ENCODE measurements at regions not wholly inside any gene's neighbourhood (a gene's known extent, or its start where the extent isn't known, plus 50 kb on each side); places are given as distances from the start of the nearest gene placed in this dataset.

DNA sequence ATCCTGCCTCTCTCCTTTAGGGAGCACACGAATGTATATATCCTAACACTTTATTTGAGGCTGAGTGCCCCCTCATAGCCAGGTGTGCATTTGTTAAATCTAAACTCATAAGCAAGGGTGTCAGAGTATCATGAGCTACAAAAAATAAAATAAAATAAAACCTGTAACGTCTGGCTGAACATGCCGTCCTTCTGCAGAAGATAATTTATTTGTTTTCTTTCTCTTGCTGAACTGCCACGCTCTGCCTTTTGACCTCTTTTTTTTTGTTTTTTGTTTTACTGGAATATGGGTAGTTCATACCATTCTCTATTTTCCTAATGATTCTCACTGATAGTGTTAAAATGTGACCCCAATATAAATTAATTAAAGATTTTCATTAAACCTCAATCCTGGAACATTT lies 117.7 kb upstream of the MPDZ start:
- TF ChIP-seq, protein P1, sequence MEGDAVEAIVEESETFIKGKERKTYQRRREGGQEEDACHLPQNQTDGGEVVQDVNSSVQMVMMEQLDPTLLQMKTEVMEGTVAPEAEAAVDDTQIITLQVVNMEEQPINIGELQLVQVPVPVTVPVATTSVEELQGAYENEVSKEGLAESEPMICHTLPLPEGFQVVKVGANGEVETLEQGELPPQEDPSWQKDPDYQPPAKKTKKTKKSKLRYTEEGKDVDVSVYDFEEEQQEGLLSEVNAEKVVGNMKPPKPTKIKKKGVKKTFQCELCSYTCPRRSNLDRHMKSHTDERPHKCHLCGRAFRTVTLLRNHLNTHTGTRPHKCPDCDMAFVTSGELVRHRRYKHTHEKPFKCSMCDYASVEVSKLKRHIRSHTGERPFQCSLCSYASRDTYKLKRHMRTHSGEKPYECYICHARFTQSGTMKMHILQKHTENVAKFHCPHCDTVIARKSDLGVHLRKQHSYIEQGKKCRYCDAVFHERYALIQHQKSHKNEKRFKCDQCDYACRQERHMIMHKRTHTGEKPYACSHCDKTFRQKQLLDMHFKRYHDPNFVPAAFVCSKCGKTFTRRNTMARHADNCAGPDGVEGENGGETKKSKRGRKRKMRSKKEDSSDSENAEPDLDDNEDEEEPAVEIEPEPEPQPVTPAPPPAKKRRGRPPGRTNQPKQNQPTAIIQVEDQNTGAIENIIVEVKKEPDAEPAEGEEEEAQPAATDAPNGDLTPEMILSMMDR (IDR thresholded peaks at IDR 0.05; ENCODE audit: control insufficient read depth, insufficient read depth, low read depth, low read length, missing control alignments) = no peak
- no peak overlapping the region for H3K4me3 ChIP-seq (ENCODE audit: control insufficient read depth, low read depth, low read length)
- DNase-seq (ENCODE audit: low read depth) = no peak

DNA sequence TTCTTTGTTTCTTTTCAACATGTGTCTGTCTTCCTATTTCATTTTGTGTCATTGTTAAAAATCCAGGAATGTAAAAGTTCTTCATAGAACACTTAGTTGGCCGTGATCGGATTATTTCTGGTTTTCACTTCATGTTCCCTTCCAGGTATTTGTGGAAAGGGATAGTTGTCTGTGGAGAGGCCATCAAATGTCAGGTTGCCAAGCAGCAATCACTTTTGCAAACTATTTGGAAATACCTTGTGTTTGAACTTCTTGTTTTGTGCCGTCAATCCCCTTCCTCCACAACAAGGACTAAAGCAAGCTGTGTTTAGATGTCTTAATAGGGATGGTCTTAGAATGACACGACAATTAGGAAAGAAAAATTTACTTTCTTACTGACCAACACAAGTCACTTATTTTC lies 116.9 kb upstream of the MPDZ start:
- H3K4me3 ChIP-seq (ENCODE audit: control insufficient read depth, low read depth, low read length) = no peak overlapping the region
- TF ChIP-seq, protein P1 (IDR thresholded peaks at IDR 0.05; ENCODE audit: control insufficient read depth, insufficient read depth, low read depth, low read length, missing control alignments) = no peak
- no peak for DNase-seq (ENCODE audit: low read depth)

DNA sequence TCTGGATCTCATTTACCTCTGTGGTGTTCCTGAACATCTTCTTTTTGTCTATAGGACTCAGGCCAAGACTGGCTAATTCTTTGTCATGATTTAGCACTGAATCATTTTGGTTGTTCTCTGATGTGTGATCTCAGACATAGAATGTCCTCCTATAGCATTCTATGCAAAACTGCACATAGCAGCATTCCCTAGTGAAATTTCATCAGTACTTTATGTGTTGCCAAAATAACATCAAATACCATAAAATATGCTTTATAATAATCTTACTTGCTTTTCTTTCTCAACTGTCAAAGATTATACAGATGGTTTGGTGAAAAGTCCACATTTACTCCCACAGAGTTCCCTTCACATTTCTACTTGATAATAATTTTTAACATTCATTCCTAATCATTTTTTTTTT lies 115.7 kb upstream of the MPDZ start:
- H3K4me3 ChIP-seq (ENCODE audit: control insufficient read depth, low read depth, low read length) = no peak overlapping the region
- DNase-seq (ENCODE audit: low read depth) = no peak
- TF ChIP-seq, protein P1 (IDR thresholded peaks at IDR 0.05; ENCODE audit: control insufficient read depth, insufficient read depth, low read depth, low read length, missing control alignments) = no peak

DNA sequence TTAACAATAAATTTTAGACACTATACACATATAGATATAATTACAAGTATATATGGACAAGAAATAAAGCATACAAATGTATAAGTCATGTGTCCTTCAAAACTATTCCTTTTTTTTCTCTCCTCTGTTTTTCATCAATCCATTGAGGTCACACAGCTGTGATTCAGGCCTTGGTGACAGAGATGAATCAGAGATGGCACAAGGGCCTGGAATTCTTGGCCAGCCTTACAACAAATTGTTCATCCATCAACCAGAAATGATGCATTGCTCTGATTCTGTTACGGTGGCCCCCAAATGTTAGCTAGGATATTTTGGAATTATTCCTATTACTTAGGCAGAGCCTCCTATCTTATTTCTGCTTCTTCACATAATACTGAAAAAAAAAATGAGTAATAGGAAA lies 108.7 kb upstream of the MPDZ start:
- no peak for DNase-seq (ENCODE audit: low read depth)
- TF ChIP-seq, protein P1 (IDR thresholded peaks at IDR 0.05; ENCODE audit: control insufficient read depth, insufficient read depth, low read depth, low read length, missing control alignments) = no peak
- H3K4me3 ChIP-seq (ENCODE audit: control insufficient read depth, low read depth, low read length) = no peak overlapping the region

DNA sequence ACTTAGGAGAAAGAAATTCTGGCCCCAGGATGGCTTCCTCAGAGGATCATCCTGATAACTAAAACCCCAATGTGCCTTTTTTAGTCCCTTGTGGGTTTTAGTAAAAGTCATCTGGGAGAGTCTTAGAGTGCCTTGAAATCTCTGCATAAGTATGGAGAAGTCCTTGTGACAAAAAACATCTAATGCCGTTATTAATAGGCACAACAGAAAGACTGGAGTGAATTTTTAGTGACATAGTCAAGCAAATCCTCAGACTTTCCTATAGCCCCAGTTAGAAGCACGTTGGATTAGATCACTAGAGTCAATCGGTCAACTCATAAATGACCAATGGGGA lies 108.2 kb upstream of the MPDZ start:
- no peak overlapping the region for H3K4me3 ChIP-seq (ENCODE audit: control insufficient read depth, low read depth, low read length)
- TF ChIP-seq, protein P1 (IDR thresholded peaks at IDR 0.05; ENCODE audit: control insufficient read depth, insufficient read depth, low read depth, low read length, missing control alignments) = no peak
- no peak for DNase-seq (ENCODE audit: low read depth)

DNA sequence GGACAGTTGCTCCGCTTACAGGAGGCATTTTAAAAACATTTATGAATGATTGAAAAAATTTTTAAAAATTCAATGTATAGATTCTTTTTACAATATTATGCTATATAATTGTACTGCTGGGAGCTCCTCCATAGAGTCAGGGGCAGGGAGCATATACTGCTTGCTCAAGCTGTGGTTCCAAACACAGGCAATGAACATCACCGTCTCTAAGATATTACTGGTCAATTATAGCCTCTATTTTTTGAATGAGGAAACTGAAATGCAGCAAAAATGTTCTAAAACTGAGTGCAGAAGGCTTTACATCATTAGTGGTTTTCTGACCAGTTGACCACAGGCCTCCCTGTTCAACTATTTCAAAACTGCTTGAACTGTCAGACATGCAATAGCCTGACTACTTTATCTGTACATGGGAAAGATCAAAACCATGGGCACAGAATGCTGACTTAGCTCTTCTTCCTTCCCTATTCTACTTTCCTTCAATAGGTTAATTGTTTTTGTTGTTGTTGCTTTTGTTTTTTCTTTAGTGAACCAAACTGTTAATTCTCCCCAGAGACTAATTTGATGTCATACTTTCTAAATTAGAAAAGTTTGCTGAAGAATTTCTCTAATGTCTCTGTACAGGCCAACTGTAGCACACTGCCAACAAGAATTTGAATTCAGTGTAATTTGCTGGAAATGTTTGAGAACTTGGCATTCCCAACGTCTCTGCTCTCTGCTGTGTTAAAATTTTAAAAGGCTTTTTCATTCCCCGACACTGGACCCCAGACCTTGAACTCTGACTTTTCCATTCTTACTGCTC lies 107.6 kb upstream of the MPDZ start:
- DNase-seq (ENCODE audit: low read depth) = peak; percentile 10
- TF ChIP-seq, protein P1 (IDR thresholded peaks at IDR 0.05; ENCODE audit: control insufficient read depth, insufficient read depth, low read depth, low read length, missing control alignments) = no peak
- no peak overlapping the region for H3K4me3 ChIP-seq (ENCODE audit: control insufficient read depth, low read depth, low read length)

Measured in AG09309 (cell line).